ENCODE measurements at regions not wholly inside any gene's neighbourhood (a gene's known extent, or its start where the extent isn't known, plus 50 kb on each side); places are given as distances from the start of the nearest gene placed in this dataset.

- Histone ChIP-seq H3K36me3 (ENCODE audit: insufficient read depth, low read length, poor library complexity, severe bottlenecking) (no peaks in the 10 kb centered on the region), H3K27me3 (replicated peaks; ENCODE audit: insufficient read depth, low read depth, low read length, poor library complexity) (no peaks in the 10 kb centered on the region), H3K27ac (ENCODE audit: low read depth, low read length, poor library complexity, severe bottlenecking) (no peak overlapping the region), H3K9me3 (ENCODE audit: low read depth, low read length, poor library complexity, severe bottlenecking) (peaks cover 20% of the 10 kb centered on the region), H3K4me3 (ENCODE audit: low read depth, low read length, poor library complexity, severe bottlenecking) (no peak overlapping the region), H3K4me1 (ENCODE audit: insufficient read depth, low read length, poor library complexity, severe bottlenecking) (no peaks in the 10 kb centered on the region)
- POLR2A ChIA-PET (ENCODE audit: low non-redundant PET), result no interaction called here
- CTCF ChIA-PET, result no interaction called here
- no peak for DNase-seq (ENCODE audit: low spot score)
- no TSS peak for BruUV-seq (replicated peaks)
- TF ChIP-seq CTCF (conservative IDR thresholded peaks at IDR 0.05; ENCODE audit: low read depth, low read length), result no peak
- TF ChIP-seq EZH2 (IDR thresholded peaks at IDR 0.05; ENCODE audit: borderline replicate concordance, low read depth, low read length, poor library complexity, severe bottlenecking), result no peak
- intact Hi-C loops (cut with micrococcal nuclease; ENCODE audit: unreplicated experiment), result no loop called here
Measured at GRCh38 chr18:25592804-25593360, 240.9 kb upstream of the ZNF521 start.

GRCh38 chr18:25590456-25590855 is 238.5 kb upstream of the ZNF521 start:
- H3K9me3 ChIP-seq (ENCODE audit: low read depth, low read length, poor library complexity, severe bottlenecking), result peaks cover 20% of the 10 kb centered on the region
- CTCF ChIA-PET, result no interaction called here
- no peak for DNase-seq (ENCODE audit: low spot score)
- H3K4me3 ChIP-seq (ENCODE audit: low read depth, low read length, poor library complexity, severe bottlenecking), result no peak overlapping the region
- no peak overlapping the region for H3K27ac ChIP-seq (ENCODE audit: low read depth, low read length, poor library complexity, severe bottlenecking)
- no peaks in the 10 kb centered on the region for H3K36me3 ChIP-seq (ENCODE audit: insufficient read depth, low read length, poor library complexity, severe bottlenecking)
- POLR2A ChIA-PET (ENCODE audit: low non-redundant PET), result no interaction called here
- intact Hi-C loops (cut with micrococcal nuclease; ENCODE audit: unreplicated experiment), result no loop called here
- H3K4me1 ChIP-seq (ENCODE audit: insufficient read depth, low read length, poor library complexity, severe bottlenecking), result no peaks in the 10 kb centered on the region
- no peaks in the 10 kb centered on the region for H3K27me3 ChIP-seq (replicated peaks; ENCODE audit: insufficient read depth, low read depth, low read length, poor library complexity)
- TF ChIP-seq CTCF (conservative IDR thresholded peaks at IDR 0.05; ENCODE audit: low read depth, low read length) (no peak), EZH2 (IDR thresholded peaks at IDR 0.05; ENCODE audit: borderline replicate concordance, low read depth, low read length, poor library complexity, severe bottlenecking) (no peak)
- BruUV-seq (replicated peaks), result no TSS peak

- H3K36me3 ChIP-seq (ENCODE audit: insufficient read depth, low read length, poor library complexity, severe bottlenecking), result no peaks in the 10 kb centered on the region
- ChIA-PET POLR2A (ENCODE audit: low non-redundant PET) (no interaction called here), CTCF (no interaction called here)
- no peaks in the 10 kb centered on the region for H3K4me1 ChIP-seq (ENCODE audit: insufficient read depth, low read length, poor library complexity, severe bottlenecking)
- no peak overlapping the region for H3K4me3 ChIP-seq (ENCODE audit: low read depth, low read length, poor library complexity, severe bottlenecking)
- no peak for DNase-seq (ENCODE audit: low spot score)
- no peak overlapping the region for H3K27ac ChIP-seq (ENCODE audit: low read depth, low read length, poor library complexity, severe bottlenecking)
- H3K27me3 ChIP-seq (replicated peaks; ENCODE audit: insufficient read depth, low read depth, low read length, poor library complexity), result no peaks in the 10 kb centered on the region
- intact Hi-C loops (cut with micrococcal nuclease; ENCODE audit: unreplicated experiment), result no loop called here
- no TSS peak for BruUV-seq (replicated peaks)
- H3K9me3 ChIP-seq (ENCODE audit: low read depth, low read length, poor library complexity, severe bottlenecking), result peaks cover 20% of the 10 kb centered on the region
- TF ChIP-seq EZH2 (IDR thresholded peaks at IDR 0.05; ENCODE audit: borderline replicate concordance, low read depth, low read length, poor library complexity, severe bottlenecking) (no peak), CTCF (conservative IDR thresholded peaks at IDR 0.05; ENCODE audit: low read depth, low read length) (no peak)
Measured at GRCh38 chr18:25587545-25587944, 235.6 kb upstream of the ZNF521 start.

All from A673 (cell line).